ENCODE measurements at regions not wholly inside any gene's neighbourhood (a gene's known extent, or its start where the extent isn't known, plus 50 kb on each side); places are given as distances from the start of the nearest gene placed in this dataset.
"Not testable (repeated sequence)": the region's sequence is repeated elsewhere in the genome, so short reads cannot be mapped to it uniquely, and the experiment has no call there.

DNA sequence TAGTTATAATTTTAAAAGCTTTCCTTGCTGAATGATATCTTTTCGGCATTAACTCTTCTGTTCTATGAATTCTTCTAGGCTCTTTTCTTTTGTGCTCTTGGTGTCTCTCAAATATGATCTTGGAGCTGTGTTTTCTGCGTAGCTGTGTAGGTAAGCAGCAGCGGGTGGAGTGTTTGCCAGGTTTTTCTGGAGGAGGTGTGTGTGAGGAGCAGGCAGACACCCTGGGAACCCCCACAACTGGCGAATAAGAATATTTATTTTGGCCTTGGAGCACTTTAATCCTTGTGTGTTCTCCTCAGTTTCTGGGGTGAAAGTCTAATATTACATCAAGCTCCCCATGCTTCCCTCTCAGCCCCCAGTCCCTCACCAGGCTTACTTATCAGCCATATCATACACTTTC, 232.0 kb upstream of the FANCL start:
- Mint-ChIP-seq H3K4me3 (no peak overlapping the region), H3K4me1 (ENCODE audit: low read depth in 2 of 2) (no peaks in the 10 kb centered on the region), H3K9me3 (no peaks in the 10 kb centered on the region), H3K27ac (no peak overlapping the region), H3K27me3 (peaks cover 0 to 6% of the 10 kb centered on the region in 2 donors), H3K36me3 (no peaks in the 10 kb centered on the region)
- no peak for DNase-seq (ENCODE audit: low spot score)
- ATAC-seq = no peak

- Mint-ChIP-seq H3K36me3 (no peaks in the 10 kb centered on the region), H3K4me3 (no peak overlapping the region), H3K4me1 (ENCODE audit: low read depth in 2 of 2) (no peaks in the 10 kb centered on the region), H3K27me3 (no peaks in the 10 kb centered on the region), H3K27ac (no peak overlapping the region), H3K9me3 (no peaks in the 10 kb centered on the region)
- DNase-seq (ENCODE audit: low spot score) (no peak), ATAC-seq (no peak)
These were observed 225.7 kb upstream of the FANCL start for GRCh38 chr2:58466804-58467203.

- not testable (repeated sequence) for H3K27ac Mint-ChIP-seq; H3K4me3 Mint-ChIP-seq; DNase-seq (ENCODE audit: low spot score); H3K36me3 Mint-ChIP-seq; H3K9me3 Mint-ChIP-seq; H3K27me3 Mint-ChIP-seq; ATAC-seq; H3K4me1 Mint-ChIP-seq (ENCODE audit: low read depth in 2 of 2)
These were observed 224.9 kb upstream of the FANCL start for GRCh38 chr2:58466021-58466420.

DNA sequence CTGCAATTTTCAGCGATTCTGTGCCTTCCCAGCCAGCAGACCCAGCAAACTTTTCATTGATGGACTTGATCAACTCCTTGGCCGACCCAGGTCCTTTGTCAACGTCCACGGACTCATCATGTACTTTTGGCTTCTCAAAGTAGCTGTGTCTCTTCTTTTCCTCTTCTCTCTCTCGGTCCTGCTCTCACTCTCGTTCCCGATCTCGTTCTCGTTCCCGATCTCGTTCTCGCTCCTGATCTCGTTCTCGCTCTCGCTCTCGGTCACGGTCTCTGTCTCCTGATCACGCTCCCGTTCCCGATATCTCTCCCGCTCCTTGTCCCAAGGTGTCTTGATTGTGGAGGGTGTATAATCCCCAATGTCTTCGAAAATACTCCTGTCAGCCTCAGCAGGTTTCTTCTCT, 219.5 kb upstream of the FANCL start:
- ATAC-seq (no peak), DNase-seq (ENCODE audit: low spot score) (no peak)
- H3K27me3 Mint-ChIP-seq = no peaks in the 10 kb centered on the region
- no peak overlapping the region for H3K4me3 Mint-ChIP-seq
- no peak overlapping the region for H3K27ac Mint-ChIP-seq
- H3K9me3 Mint-ChIP-seq = no peaks in the 10 kb centered on the region
- no peaks in the 10 kb centered on the region for H3K4me1 Mint-ChIP-seq (ENCODE audit: low read depth in 2 of 2)
- H3K36me3 Mint-ChIP-seq = no peaks in the 10 kb centered on the region

GRCh38 chr2:58449286-58450010, 208.3 kb upstream of the FANCL start:
- ATAC-seq (no peak), DNase-seq (ENCODE audit: low spot score) (no peak)
- Mint-ChIP-seq H3K36me3 (no peaks in the 10 kb centered on the region), H3K4me3 (no peak overlapping the region), H3K9me3 (no peaks in the 10 kb centered on the region), H3K27me3 (peaks cover 10 to 18% of the 10 kb centered on the region in 2 donors), H3K4me1 (ENCODE audit: low read depth in 2 of 2) (no peaks in the 10 kb centered on the region), H3K27ac (no peak overlapping the region)

GRCh38 chr2:58448845-58449244, 207.7 kb upstream of the FANCL start:
- no peak overlapping the region for H3K4me3 Mint-ChIP-seq
- no peak for ATAC-seq
- no peaks in the 10 kb centered on the region for H3K4me1 Mint-ChIP-seq (ENCODE audit: low read depth in 2 of 2)
- DNase-seq (ENCODE audit: low spot score) = no peak
- no peaks in the 10 kb centered on the region for H3K36me3 Mint-ChIP-seq
- H3K9me3 Mint-ChIP-seq = no peaks in the 10 kb centered on the region
- peaks cover 10 to 18% of the 10 kb centered on the region in 2 donors for H3K27me3 Mint-ChIP-seq
- no peak overlapping the region for H3K27ac Mint-ChIP-seq

GRCh38 chr2:58448065-58448507, 207.0 kb upstream of the FANCL start:
- Mint-ChIP-seq H3K27me3 (peaks cover 10 to 18% of the 10 kb centered on the region in 2 donors), H3K4me3 (no peak overlapping the region), H3K9me3 (no peaks in the 10 kb centered on the region), H3K36me3 (no peaks in the 10 kb centered on the region), H3K4me1 (ENCODE audit: low read depth in 2 of 2) (no peaks in the 10 kb centered on the region), H3K27ac (no peak overlapping the region)
- ATAC-seq (no peak), DNase-seq (ENCODE audit: low spot score) (no peak)

- Mint-ChIP-seq H3K4me1 (ENCODE audit: low read depth in 2 of 2) (no peaks in the 10 kb centered on the region), H3K4me3 (no peak overlapping the region), H3K27ac (no peak overlapping the region), H3K9me3 (no peaks in the 10 kb centered on the region), H3K27me3 (peaks cover 10 to 18% of the 10 kb centered on the region in 2 donors), H3K36me3 (no peaks in the 10 kb centered on the region)
- ATAC-seq = no peak
- no peak for DNase-seq (ENCODE audit: low spot score)
These were observed 206.5 kb upstream of the FANCL start for GRCh38 chr2:58447586-58447985.

DNA sequence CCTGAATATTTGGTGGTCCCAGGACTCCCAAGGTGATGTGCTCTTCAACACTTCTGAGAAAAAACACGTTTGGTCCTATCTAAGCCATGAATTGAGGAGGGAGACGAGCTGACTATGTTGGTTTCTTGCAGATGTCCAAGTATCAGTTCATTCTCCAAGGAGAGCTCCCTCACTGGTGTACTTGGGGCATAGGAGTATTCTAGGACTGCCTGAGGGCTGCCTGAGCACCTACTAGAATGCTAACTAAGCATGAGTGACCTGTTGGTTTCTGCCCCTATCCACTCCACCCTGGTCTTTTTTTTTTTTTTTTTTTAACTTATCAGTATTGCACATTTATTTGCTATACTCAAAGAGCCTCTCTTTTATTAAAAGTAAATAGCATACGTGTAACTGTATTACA, 200.5 kb upstream of the FANCL start:
- H3K4me1 Mint-ChIP-seq (ENCODE audit: low read depth in 2 of 2) = no peaks in the 10 kb centered on the region

DNA sequence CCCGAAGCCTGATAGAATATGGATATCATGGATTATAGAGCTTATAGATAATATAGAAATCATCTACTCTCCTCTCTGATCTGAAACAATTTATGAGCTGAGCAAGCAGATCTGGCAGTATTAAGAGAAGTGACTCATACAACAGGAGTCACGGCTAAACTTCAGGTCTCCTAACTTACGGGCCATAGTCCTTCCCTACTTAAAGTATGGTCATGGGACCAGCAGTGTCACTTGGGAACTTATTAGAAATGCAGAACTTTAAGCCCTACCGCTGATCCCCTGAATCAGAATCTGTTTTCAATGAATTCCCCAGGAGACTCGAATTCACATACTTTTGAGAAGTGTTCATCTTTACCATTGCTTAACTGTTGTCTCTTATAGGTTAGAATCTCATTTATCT, 195.7 kb upstream of the FANCL start:
- H3K36me3 Mint-ChIP-seq = no peaks in the 10 kb centered on the region
- H3K27me3 Mint-ChIP-seq = peaks cover 2 to 10% of the 10 kb centered on the region in 2 donors
- ATAC-seq (no peak), DNase-seq (ENCODE audit: low spot score) (no peak)
- no peaks in the 10 kb centered on the region for H3K4me1 Mint-ChIP-seq (ENCODE audit: low read depth in 2 of 2)
- H3K27ac Mint-ChIP-seq = no peak overlapping the region
- H3K4me3 Mint-ChIP-seq = no peak overlapping the region
- H3K9me3 Mint-ChIP-seq = no peaks in the 10 kb centered on the region

More for the DNA sequence above, 200.5 kb upstream of the FANCL start:
- Mint-ChIP-seq H3K27ac (no peak overlapping the region), H3K36me3 (no peaks in the 10 kb centered on the region), H3K4me3 (no peak overlapping the region), H3K9me3 (no peaks in the 10 kb centered on the region), H3K27me3 (peaks cover 0 to 10% of the 10 kb centered on the region in 2 donors)
- DNase-seq (ENCODE audit: low spot score) (no peak), ATAC-seq (no peak)

- Mint-ChIP-seq H3K9me3 (no peaks in the 10 kb centered on the region), H3K36me3 (no peaks in the 10 kb centered on the region), H3K4me3 (no peak overlapping the region), H3K4me1 (ENCODE audit: low read depth in 2 of 2) (no peaks in the 10 kb centered on the region), H3K27ac (no peak overlapping the region), H3K27me3 (peaks cover 2 to 16% of the 10 kb centered on the region in 2 donors)
- DNase-seq (ENCODE audit: low spot score) (no peak), ATAC-seq (no peak)
These were observed 194.1 kb upstream of the FANCL start for GRCh38 chr2:58435246-58435645.

GRCh38 chr2:58434692-58435091, 193.6 kb upstream of the FANCL start:
- ATAC-seq (no peak), DNase-seq (ENCODE audit: low spot score) (no peak)
- no peaks in the 10 kb centered on the region for H3K36me3 Mint-ChIP-seq
- peaks cover 2 to 17% of the 10 kb centered on the region in 2 donors for H3K27me3 Mint-ChIP-seq
- H3K9me3 Mint-ChIP-seq = no peaks in the 10 kb centered on the region
- no peaks in the 10 kb centered on the region for H3K4me1 Mint-ChIP-seq (ENCODE audit: low read depth in 2 of 2)
- no peak overlapping the region for H3K4me3 Mint-ChIP-seq
- no peak overlapping the region for H3K27ac Mint-ChIP-seq

- no peaks in the 10 kb centered on the region for H3K36me3 Mint-ChIP-seq
- H3K27me3 Mint-ChIP-seq = peaks cover 13 to 32% of the 10 kb centered on the region in 2 donors
- H3K9me3 Mint-ChIP-seq = no peaks in the 10 kb centered on the region
- no peak overlapping the region for H3K4me3 Mint-ChIP-seq
- peaks cover 0 to 2% of the 10 kb centered on the region in 2 donors for H3K4me1 Mint-ChIP-seq (ENCODE audit: low read depth in 2 of 2)
- no peak overlapping the region for H3K27ac Mint-ChIP-seq
- ATAC-seq (no peak), DNase-seq (ENCODE audit: low spot score) (no peak)
These were observed 191.5 kb upstream of the FANCL start for GRCh38 chr2:58432491-58433170.

- Mint-ChIP-seq H3K4me3 (no peak overlapping the region), H3K9me3 (no peaks in the 10 kb centered on the region), H3K27ac (no peak overlapping the region), H3K4me1 (ENCODE audit: low read depth in 2 of 2) (peaks cover 0 to 2% of the 10 kb centered on the region in 2 donors), H3K27me3 (peaks cover 23 to 42% of the 10 kb centered on the region in 2 donors), H3K36me3 (no peaks in the 10 kb centered on the region)
- ATAC-seq (no peak), DNase-seq (ENCODE audit: low spot score) (no peak)
These were observed 188.1 kb upstream of the FANCL start for GRCh38 chr2:58429014-58429875.

Measured in natural killer cell treated with Interleukin-12 subunit alpha and Interleukin-12 subunit beta and Interleukin-15 and Interleukin-18, amount 100 ng/mL, for 72 hours (primary cell).